H9 (cell line): ENCODE measurements at regions not wholly inside any gene's neighbourhood (a gene's known extent, or its start where the extent isn't known, plus 50 kb on each side); places are given as distances from the start of the nearest gene placed in this dataset.

ENCODE experiments used
- DNase-seq: peaks from one replicate; pipeline ENCODE4 v3.0.0-alpha.2; 2017
- H2AFZ ChIP-seq: one replicate; pipeline ENCODE4 v1.6.1; 2013; ENCODE audit warnings: mild to moderate bottlenecking, low read length, control low read depth, moderate library complexity
- H2AK5ac ChIP-seq: 2 replicates; pipeline ENCODE4 v1.6.1; 2013; ENCODE audit warnings: low read length, control low read depth, mixed read lengths; ENCODE audit not compliant: insufficient read length
- H2BK120ac ChIP-seq: one replicate; pipeline ENCODE4 v1.6.1; 2013; ENCODE audit warnings: low read depth, mild to moderate bottlenecking, low read length, control low read depth, inconsistent platforms; ENCODE audit not compliant: poor library complexity, severe bottlenecking
- H2BK12ac ChIP-seq: 2 replicates; pipeline ENCODE4 v1.6.1; 2013; ENCODE audit warnings: low read length, control low read depth, mixed read lengths, low read depth; ENCODE audit not compliant: insufficient read length
- H2BK15ac ChIP-seq: 2 replicates; pipeline ENCODE4 v1.6.1; 2013; ENCODE audit warnings: low read depth, low read length, control low read depth
- H2BK20ac ChIP-seq: one replicate; pipeline ENCODE4 v1.6.1; 2013; ENCODE audit warnings: low read depth, mild to moderate bottlenecking, low read length, control low read depth, inconsistent platforms; ENCODE audit not compliant: poor library complexity, severe bottlenecking
- H2BK5ac ChIP-seq: 2 replicates; pipeline ENCODE4 v1.6.1; 2013; ENCODE audit warnings: low read length, control low read depth, mixed read lengths; ENCODE audit not compliant: insufficient read length
- H3K14ac ChIP-seq: 2 replicates; pipeline ENCODE4 v1.6.1; 2013; ENCODE audit warnings: low read length, control low read depth; ENCODE audit not compliant: insufficient read depth
- H3K18ac ChIP-seq: 2 replicates; pipeline ENCODE4 v1.6.1; 2013; ENCODE audit warnings: low read depth, mild to moderate bottlenecking, mixed read lengths, low read length, control low read depth; ENCODE audit not compliant: insufficient read length
- H3K23ac ChIP-seq: 2 replicates; pipeline ENCODE4 v1.6.1; 2013; ENCODE audit warnings: low read length, control low read depth, mixed read lengths, low read depth; ENCODE audit not compliant: insufficient read length
- H3K23me2 ChIP-seq: 2 replicates; pipeline ENCODE4 v1.6.1; 2013; ENCODE audit warnings: low read depth, mild to moderate bottlenecking, mixed read lengths, low read length, control low read depth; ENCODE audit not compliant: insufficient read length, poor library complexity, severe bottlenecking
- H3K27ac ChIP-seq: 2 replicates; pipeline ENCODE4 v1.5.1; 2013; ENCODE audit warnings: low read length, control low read depth, mixed read lengths, low read depth; ENCODE audit not compliant: insufficient read length
- H3K27me3 ChIP-seq: 2 replicates; pipeline ENCODE4 v1.6.1; 2013; ENCODE audit warnings: low read length, control low read depth, inconsistent platforms; ENCODE audit not compliant: insufficient read depth
- H3K4ac ChIP-seq: 2 replicates; pipeline ENCODE4 v1.6.1; 2013; ENCODE audit warnings: low read depth, mild to moderate bottlenecking, control low read depth, inconsistent platforms, low read length, moderate library complexity
- H3K4me1 ChIP-seq: 2 replicates; pipeline ENCODE4 v1.6.1; 2013; ENCODE audit warnings: low read length, control low read depth, inconsistent platforms; ENCODE audit not compliant: insufficient read depth
- H3K4me2 ChIP-seq: 2 replicates; pipeline ENCODE4 v1.6.1; 2013; ENCODE audit warnings: low read length, control low read depth, mixed read lengths; ENCODE audit not compliant: insufficient read length, insufficient read depth
- H3K56ac ChIP-seq: 2 replicates; pipeline ENCODE4 v1.6.1; 2013; ENCODE audit warnings: low read depth, mild to moderate bottlenecking, mixed read lengths, low read length, control low read depth; ENCODE audit not compliant: insufficient read length
- H3K79me1 ChIP-seq: 2 replicates; pipeline ENCODE4 v1.6.1; 2013; ENCODE audit warnings: low read depth, mild to moderate bottlenecking, moderate library complexity, low read length, control low read depth, inconsistent platforms; ENCODE audit not compliant: insufficient read depth, poor library complexity, severe bottlenecking
- H3K79me2 ChIP-seq: 2 replicates; pipeline ENCODE4 v1.6.1; 2013; ENCODE audit warnings: low read length, control low read depth, inconsistent platforms; ENCODE audit not compliant: insufficient read depth
- H3K9ac ChIP-seq: 2 replicates; pipeline ENCODE4 v1.6.1; 2013; ENCODE audit warnings: low read length, control low read depth, mixed read lengths; ENCODE audit not compliant: insufficient read length; ENCODE audit errors: extremely low read depth
- H3K9me3 ChIP-seq: one replicate; pipeline ENCODE4 v1.6.1; 2013; ENCODE audit warnings: low read depth, low read length, inconsistent platforms; ENCODE audit not compliant: control insufficient read depth
- H3T11ph ChIP-seq: one replicate; pipeline ENCODE4 v1.6.1; 2013; ENCODE audit warnings: mild to moderate bottlenecking, low read length, control low read depth, inconsistent platforms
- H4K20me1 ChIP-seq: one replicate; pipeline ENCODE4 v1.6.1; 2013; ENCODE audit not compliant: control insufficient read depth, insufficient read length, insufficient read depth
- H4K5ac ChIP-seq: 2 replicates; pipeline ENCODE4 v1.6.1; 2013; ENCODE audit warnings: low read depth, mild to moderate bottlenecking, mixed read lengths, low read length, control low read depth; ENCODE audit not compliant: insufficient read length
- H4K8ac ChIP-seq: replicated peaks from 2 replicates; pipeline ENCODE4 v1.6.1; 2013; ENCODE audit warnings: low read length, control low read depth, mixed read lengths, low read depth; ENCODE audit not compliant: insufficient read length
- H4K91ac ChIP-seq: 2 replicates; pipeline ENCODE4 v1.6.1; 2013; ENCODE audit warnings: low read depth, mild to moderate bottlenecking, moderate library complexity, mixed read lengths, low read length, control low read depth; ENCODE audit not compliant: insufficient read length
- H3K27ac Mint-ChIP-seq, 3 experiments: 2 replicates in 2 of 3; 3 replicates in 1 of 3; pipeline ENCODE4 v1.8.0; 2020 to 2021; ENCODE audit warnings: mixed read lengths in 3 of 3, mild to moderate bottlenecking in 1 of 3, moderate library complexity in 1 of 3
- H3K27me3 Mint-ChIP-seq: 2 replicates; pipeline ENCODE4 v1.8.0; 2021; ENCODE audit warnings: low read depth, mild to moderate bottlenecking, moderate library complexity, mixed read lengths
- H3K36me3 Mint-ChIP-seq, 3 experiments: 2 replicates in 2 of 3; 3 replicates in 1 of 3; pipeline ENCODE4 v1.8.0; 2020 to 2021; ENCODE audit warnings: low read depth in 3 of 3, mixed read lengths in 3 of 3; ENCODE audit not compliant: insufficient read depth in 1 of 3
- H3K4me1 Mint-ChIP-seq, 2 experiments: 2 replicates each; pipeline ENCODE4 v1.8.0; 2020; ENCODE audit warnings: mixed read lengths in 2 of 2
- H3K4me3 Mint-ChIP-seq, 2 experiments: 2 replicates in 1 of 2; 3 replicates in 1 of 2; pipeline ENCODE4 v1.8.0; 2020 to 2021; ENCODE audit warnings: mild to moderate bottlenecking in 2 of 2, mixed read lengths in 2 of 2, moderate library complexity in 1 of 2
- H3K9me3 Mint-ChIP-seq, 2 experiments: 2 replicates in 1 of 2; 3 replicates in 1 of 2; pipeline ENCODE4 v1.8.0; 2020; ENCODE audit warnings: mild to moderate bottlenecking in 2 of 2, mixed read lengths in 2 of 2, moderate library complexity in 1 of 2
- CTCF ChIP-seq: fragments of 200-600 bp; sonication (generic); conservative IDR thresholded peaks from 3 replicates; pipeline ENCODE4 v1.8.0; 2021; ENCODE audit warnings: antibody characterized with exemption, mild to moderate bottlenecking
- WGBS: extraction: QIAGEN DNeasy Blood & Tissue Kit; methylation state at CpG from one replicate; pipeline ENCODE4 v1.1.7; 2013; ENCODE audit warnings: missing lambda C conversion rate, low lambda C conversion rate, mixed read lengths; ENCODE audit not compliant: insufficient read length; ENCODE audit errors: extremely low coverage; 5-methylcytosine and 5-hydroxymethylcytosine counted together

GRCh38 chr7:68444956-68445355 is 1153.3 kb upstream of the AUTS2 start:
- H2BK20ac ChIP-seq, result no peak overlapping the region
- H2BK12ac ChIP-seq, result no peak overlapping the region
- H2BK120ac ChIP-seq, result no peak overlapping the region
- Mint-ChIP-seq H3K27me3 (peaks cover 2% of the 10 kb centered on the region; the same call in 1 of the 2 replicates), H3K9me3 (no peaks in the 10 kb centered on the region; a peak in 1 of 5 replicates), H3K4me3 (no peak overlapping the region), H3K27ac (no peak overlapping the region), H3K36me3 (no peaks in the 10 kb centered on the region; a peak in 2 of 7 replicates), H3K4me1 (0 out of 4 replicates have a peak, but pooled peaks cover 0 to 3% of the 10 kb centered on the region in 2 experiments)
- H4K20me1 ChIP-seq, result no peaks in the 10 kb centered on the region
- no peak overlapping the region for H2BK5ac ChIP-seq
- no CpG with 5 or more reads among the region's 3 CpGs for WGBS
- no peaks in the 10 kb centered on the region for H3K79me2 ChIP-seq
- H3K4me2 ChIP-seq, result no peak overlapping the region
- no peak overlapping the region for H3K56ac ChIP-seq
- no peaks in the 10 kb centered on the region for H3K27me3 ChIP-seq
- H4K5ac ChIP-seq, result no peak overlapping the region
- H3K9ac ChIP-seq, result no peak overlapping the region
- no peak overlapping the region for H3K18ac ChIP-seq
- TF ChIP-seq CTCF, result no peak
- no peak overlapping the region for H3K4ac ChIP-seq
- no peak overlapping the region for H3K27ac ChIP-seq
- H3K9me3 ChIP-seq, result no peaks in the 10 kb centered on the region
- H3K23me2 ChIP-seq, result no peaks in the 10 kb centered on the region
- no peak overlapping the region for H2AK5ac ChIP-seq
- no peak overlapping the region for H4K8ac ChIP-seq
- no peaks in the 10 kb centered on the region for H3K79me1 ChIP-seq
- no peak overlapping the region for H3K23ac ChIP-seq
- no peak overlapping the region for H4K91ac ChIP-seq
- H3K14ac ChIP-seq, result no peak overlapping the region
- no peak overlapping the region for H2AFZ ChIP-seq
- no peak overlapping the region for H2BK15ac ChIP-seq
- no peaks in the 10 kb centered on the region for H3K4me1 ChIP-seq
- no peak overlapping the region for H3T11ph ChIP-seq
- no peak for DNase-seq
